OCI-LY3 (cell line): ENCODE measurements at regions not wholly inside any gene's neighbourhood (a gene's known extent, or its start where the extent isn't known, plus 50 kb on each side); places are given as distances from the start of the nearest gene placed in this dataset.

Source experiments
- CTCF ChIP-seq: fragments of 200-600, 300-600 bp; sonication (generic); IDR thresholded peaks from 2 replicates; pipeline ENCODE4 v1.5.1; 2014; ENCODE audit warnings: antibody characterized with exemption, low read length, low read depth
- EZH2phosphoT487 ChIP-seq: fragments of 200-600 bp; shearing (Covaris generic); IDR thresholded peaks from 2 replicates; pipeline ENCODE4 v1.6.1; 2018; ENCODE audit warnings: antibody characterized with exemption, mixed run types, low read depth

GRCh38 chr5:84632418-84632817 is 247.7 kb upstream of the EDIL3 start:
- TF ChIP-seq CTCF = no peak
- TF ChIP-seq EZH2phosphoT487 = no peak
